A673 (cell line): ENCODE measurements at regions not wholly inside any gene's neighbourhood (a gene's known extent, or its start where the extent isn't known, plus 50 kb on each side); places are given as distances from the start of the nearest gene placed in this dataset.

Experiments used
- EZH2 ChIP-seq: fragments of 200-600 bp; sonication (generic); IDR thresholded peaks from 2 replicates; pipeline ENCODE4 v1.6.1; 2017; ENCODE audit warnings: borderline replicate concordance, low read depth, mild to moderate bottlenecking, mixed read lengths, antibody characterized with exemption, low read length; ENCODE audit not compliant: poor library complexity, severe bottlenecking
- TF ChIP-seq, protein P1 (sequence below): fragments of 300-800, 200-600 bp; sonication (generic); conservative IDR thresholded peaks from 2 replicates; pipeline ENCODE4 v1.5.1; 2017; ENCODE audit warnings: low read depth, mild to moderate bottlenecking, antibody characterized with exemption, low read length, moderate library complexity, mixed read lengths

DNA sequence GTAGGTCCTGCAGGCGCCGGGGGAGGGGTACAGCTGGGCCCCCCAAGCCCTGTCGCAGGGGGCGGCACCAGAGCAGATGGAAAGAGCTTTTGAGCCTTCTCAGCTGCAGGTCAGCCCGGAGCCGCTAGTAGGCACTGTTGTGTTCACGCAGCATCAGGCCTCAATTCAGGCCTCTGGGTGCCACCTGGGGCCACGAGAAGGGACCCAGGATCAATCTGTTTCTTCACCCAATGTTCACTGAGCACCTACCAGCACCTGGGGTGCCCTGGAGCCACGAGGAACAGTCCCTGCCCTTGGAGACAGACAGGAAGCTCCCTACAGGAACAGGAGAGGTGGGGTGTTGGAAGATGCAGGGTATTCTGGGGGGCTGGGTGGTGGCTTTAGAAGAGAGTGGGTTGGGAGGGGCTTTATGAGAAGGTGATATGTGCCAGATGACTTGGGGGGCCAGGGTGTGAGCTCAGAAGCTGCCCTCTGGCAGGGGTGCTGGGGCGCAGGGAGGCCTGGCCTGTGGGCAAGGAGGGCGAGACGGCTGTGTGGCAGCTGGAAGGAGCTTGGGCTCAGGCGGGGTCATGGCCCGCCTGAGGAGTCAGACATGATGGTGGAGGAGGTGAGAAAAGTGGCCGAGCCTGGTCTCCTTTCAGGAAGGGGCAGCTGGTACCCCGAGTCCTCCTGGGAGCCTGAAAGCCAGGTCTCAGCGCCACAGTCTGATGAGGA lies 121.9 kb upstream of the GSE1 start:
- TF ChIP-seq, protein P1, sequence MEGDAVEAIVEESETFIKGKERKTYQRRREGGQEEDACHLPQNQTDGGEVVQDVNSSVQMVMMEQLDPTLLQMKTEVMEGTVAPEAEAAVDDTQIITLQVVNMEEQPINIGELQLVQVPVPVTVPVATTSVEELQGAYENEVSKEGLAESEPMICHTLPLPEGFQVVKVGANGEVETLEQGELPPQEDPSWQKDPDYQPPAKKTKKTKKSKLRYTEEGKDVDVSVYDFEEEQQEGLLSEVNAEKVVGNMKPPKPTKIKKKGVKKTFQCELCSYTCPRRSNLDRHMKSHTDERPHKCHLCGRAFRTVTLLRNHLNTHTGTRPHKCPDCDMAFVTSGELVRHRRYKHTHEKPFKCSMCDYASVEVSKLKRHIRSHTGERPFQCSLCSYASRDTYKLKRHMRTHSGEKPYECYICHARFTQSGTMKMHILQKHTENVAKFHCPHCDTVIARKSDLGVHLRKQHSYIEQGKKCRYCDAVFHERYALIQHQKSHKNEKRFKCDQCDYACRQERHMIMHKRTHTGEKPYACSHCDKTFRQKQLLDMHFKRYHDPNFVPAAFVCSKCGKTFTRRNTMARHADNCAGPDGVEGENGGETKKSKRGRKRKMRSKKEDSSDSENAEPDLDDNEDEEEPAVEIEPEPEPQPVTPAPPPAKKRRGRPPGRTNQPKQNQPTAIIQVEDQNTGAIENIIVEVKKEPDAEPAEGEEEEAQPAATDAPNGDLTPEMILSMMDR: peak; percentile 47
- TF ChIP-seq EZH2: no peak
